ENCODE measurements at regions not wholly inside any gene's neighbourhood (a gene's known extent, or its start where the extent isn't known, plus 50 kb on each side); places are given as distances from the start of the nearest gene placed in this dataset.

DNA sequence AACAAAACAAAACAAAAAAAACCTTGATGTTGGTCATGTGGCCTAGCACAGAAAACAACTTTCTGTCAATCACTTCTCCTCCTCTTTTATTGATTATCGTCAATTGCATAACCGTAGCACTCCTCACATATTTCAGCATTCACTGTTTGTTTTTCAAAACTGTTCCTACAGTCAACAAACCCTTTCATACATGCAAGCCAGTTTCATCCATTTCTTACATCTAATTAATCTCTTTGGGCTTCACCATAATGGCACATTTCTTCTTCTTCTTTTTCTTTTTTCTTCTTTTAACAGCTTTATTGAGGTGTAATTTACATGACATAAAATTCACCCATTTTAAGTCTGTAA is 246.9 kb downstream of the PTTG2 start:
- H3K4me3 ChIP-seq (ENCODE audit: low read depth, low read length) = no peak overlapping the region
- peaks cover 2% of the 10 kb centered on the region for H3K27me3 ChIP-seq (ENCODE audit: insufficient read depth, low read length)
- H3K36me3 ChIP-seq (ENCODE audit: insufficient read depth, low read length) = no peaks in the 10 kb centered on the region
- no peak overlapping the region for H2AFZ ChIP-seq (ENCODE audit: low read length, unreplicated experiment)
- no peak overlapping the region for H3K27ac ChIP-seq (ENCODE audit: low read depth, low read length)
- no peaks in the 10 kb centered on the region for H3K79me2 ChIP-seq (ENCODE audit: control insufficient read depth, insufficient read depth, low read length, unreplicated experiment)
- peaks cover 13% of the 10 kb centered on the region for H3K4me1 ChIP-seq (ENCODE audit: control insufficient read depth, insufficient read depth, low read length, unreplicated experiment)

DNA sequence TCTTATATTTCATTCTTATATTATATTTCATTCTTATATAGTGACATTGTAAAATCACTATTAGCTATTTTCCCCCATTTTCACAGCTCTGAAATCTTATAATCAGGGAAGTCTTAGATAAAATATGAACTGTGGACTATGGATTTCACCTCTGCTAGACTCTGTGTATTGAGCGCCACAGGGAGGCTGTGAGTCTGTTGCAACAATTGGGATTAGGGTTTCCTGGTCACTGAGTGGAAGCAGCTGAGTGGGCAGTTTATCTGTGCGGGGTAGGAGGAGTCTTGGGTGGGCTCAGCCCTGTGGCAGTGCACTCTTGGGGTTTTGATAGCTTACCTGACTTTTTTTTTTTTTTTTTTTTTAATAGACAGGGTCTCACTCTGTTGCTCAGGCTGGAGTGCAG is 249.5 kb downstream of the PTTG2 start:
- Histone ChIP-seq H3K4me1 (ENCODE audit: control insufficient read depth, insufficient read depth, low read length, unreplicated experiment) (peaks cover 13% of the 10 kb centered on the region), H2AFZ (ENCODE audit: low read length, unreplicated experiment) (no peak overlapping the region), H3K27ac (ENCODE audit: low read depth, low read length) (no peak overlapping the region), H3K4me3 (ENCODE audit: low read depth, low read length) (no peak overlapping the region), H3K36me3 (ENCODE audit: insufficient read depth, low read length) (no peaks in the 10 kb centered on the region), H3K79me2 (ENCODE audit: control insufficient read depth, insufficient read depth, low read length, unreplicated experiment) (no peaks in the 10 kb centered on the region), H3K27me3 (ENCODE audit: insufficient read depth, low read length) (no peaks in the 10 kb centered on the region)

DNA sequence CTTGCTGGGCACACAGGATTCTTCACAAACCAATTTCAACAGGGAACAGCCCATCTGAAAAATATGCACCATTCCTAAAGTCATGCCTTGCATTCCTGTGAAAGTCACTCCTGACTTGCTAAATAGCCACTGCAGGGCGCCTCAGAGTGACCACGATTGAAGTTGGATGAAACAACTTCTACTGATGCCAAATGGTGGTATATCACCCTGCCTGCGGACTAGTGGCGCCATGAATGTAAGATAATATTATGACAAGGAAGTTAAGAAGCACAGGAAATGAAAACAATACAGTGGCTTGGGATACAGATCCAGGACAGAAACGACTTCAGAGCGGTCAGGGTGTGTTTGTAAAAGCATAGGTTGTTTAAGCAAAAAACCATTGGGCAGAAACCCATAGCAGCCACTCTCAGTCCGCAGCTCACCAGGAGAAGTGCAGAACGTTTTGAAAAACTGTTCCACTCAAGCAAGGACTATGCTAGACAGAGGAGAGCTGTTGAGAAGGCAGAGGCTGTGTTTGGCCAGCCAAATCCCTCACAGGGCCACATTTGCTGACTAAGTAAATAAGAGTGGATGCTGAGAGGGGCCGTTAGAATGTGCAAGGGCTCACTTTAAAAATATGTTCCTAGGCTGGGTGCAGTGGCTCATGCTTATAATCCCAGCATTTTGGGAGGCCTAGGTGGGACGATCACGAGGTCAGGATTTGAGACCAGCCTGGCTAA is 250.4 kb downstream of the PTTG2 start:
- Histone ChIP-seq H3K27ac (ENCODE audit: low read depth, low read length) (peak overlapping the region; percentile 50), H3K4me3 (ENCODE audit: low read depth, low read length) (no peak overlapping the region), H3K27me3 (ENCODE audit: insufficient read depth, low read length) (no peaks in the 10 kb centered on the region), H3K79me2 (ENCODE audit: control insufficient read depth, insufficient read depth, low read length, unreplicated experiment) (no peaks in the 10 kb centered on the region), H2AFZ (ENCODE audit: low read length, unreplicated experiment) (peak overlapping the region; percentile 32), H3K4me1 (ENCODE audit: control insufficient read depth, insufficient read depth, low read length, unreplicated experiment) (peaks cover 13% of the 10 kb centered on the region), H3K36me3 (ENCODE audit: insufficient read depth, low read length) (no peaks in the 10 kb centered on the region)

DNA sequence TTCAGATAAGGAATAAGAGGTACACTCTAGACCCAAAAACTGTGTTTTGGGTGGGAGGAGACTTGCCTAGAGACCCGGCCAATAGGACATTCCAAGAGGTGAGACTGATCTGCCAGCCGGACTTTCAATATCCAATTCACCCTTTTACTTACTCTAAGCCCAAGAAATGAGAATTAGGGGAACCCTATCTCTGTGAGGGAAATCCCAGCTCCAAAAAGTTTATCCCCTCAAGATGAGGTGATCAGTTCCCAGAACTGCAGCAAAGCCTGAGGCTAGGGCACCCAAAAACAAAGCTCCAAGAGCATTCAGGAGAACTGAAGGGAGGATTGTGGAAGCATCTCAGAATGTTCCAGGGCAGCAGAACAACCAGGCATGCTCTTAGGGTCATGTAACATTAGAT is 251.7 kb downstream of the PTTG2 start:
- Histone ChIP-seq H3K27ac (ENCODE audit: low read depth, low read length) (peak overlapping the region; percentile 50), H3K4me1 (ENCODE audit: control insufficient read depth, insufficient read depth, low read length, unreplicated experiment) (peaks cover 13% of the 10 kb centered on the region), H3K27me3 (ENCODE audit: insufficient read depth, low read length) (no peaks in the 10 kb centered on the region), H3K79me2 (ENCODE audit: control insufficient read depth, insufficient read depth, low read length, unreplicated experiment) (no peaks in the 10 kb centered on the region), H3K36me3 (ENCODE audit: insufficient read depth, low read length) (no peaks in the 10 kb centered on the region), H3K4me3 (ENCODE audit: low read depth, low read length) (no peak overlapping the region), H2AFZ (ENCODE audit: low read length, unreplicated experiment) (no peak overlapping the region)

DNA sequence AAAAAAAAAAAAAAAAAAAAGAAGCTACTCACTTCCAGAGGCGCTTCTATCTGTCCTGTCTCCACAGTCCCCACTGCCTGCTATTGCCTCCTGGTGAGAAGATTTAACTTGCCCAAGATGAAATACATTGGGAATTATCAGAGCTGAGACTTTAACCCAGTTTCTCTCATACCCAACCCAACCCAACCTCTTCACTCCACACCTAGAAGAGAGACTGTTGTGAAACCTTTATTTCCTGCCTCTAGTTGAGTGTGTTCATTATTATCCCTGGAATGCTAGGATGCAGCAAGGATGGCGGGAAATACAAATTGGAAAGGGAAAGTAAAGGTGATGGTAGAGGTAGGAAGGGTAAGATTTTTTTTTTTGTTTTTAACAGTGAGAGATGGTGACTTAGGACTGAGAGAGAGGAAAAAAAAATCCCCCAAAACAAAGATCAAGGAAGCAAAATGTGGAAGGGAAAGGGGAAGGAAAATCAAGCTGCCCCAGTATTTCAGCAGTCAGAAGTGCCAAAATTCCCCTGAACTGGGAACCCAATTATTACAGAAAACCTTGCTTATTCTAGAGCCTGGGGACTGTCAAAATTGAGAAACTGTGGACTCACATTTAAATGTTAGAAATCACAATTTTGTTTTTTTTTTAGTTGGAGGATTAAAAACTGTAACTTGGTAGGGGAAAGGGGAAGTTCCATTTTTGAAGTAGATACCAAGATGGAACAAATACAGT is 253.0 kb downstream of the PTTG2 start:
- H3K4me1 ChIP-seq (ENCODE audit: control insufficient read depth, insufficient read depth, low read length, unreplicated experiment) = peaks cover 13% of the 10 kb centered on the region
- H3K36me3 ChIP-seq (ENCODE audit: insufficient read depth, low read length) = no peaks in the 10 kb centered on the region
- H3K27ac ChIP-seq (ENCODE audit: low read depth, low read length) = no peak overlapping the region
- H3K27me3 ChIP-seq (ENCODE audit: insufficient read depth, low read length) = no peaks in the 10 kb centered on the region
- no peak overlapping the region for H2AFZ ChIP-seq (ENCODE audit: low read length, unreplicated experiment)
- no peak overlapping the region for H3K4me3 ChIP-seq (ENCODE audit: low read depth, low read length)
- no peaks in the 10 kb centered on the region for H3K79me2 ChIP-seq (ENCODE audit: control insufficient read depth, insufficient read depth, low read length, unreplicated experiment)

DNA sequence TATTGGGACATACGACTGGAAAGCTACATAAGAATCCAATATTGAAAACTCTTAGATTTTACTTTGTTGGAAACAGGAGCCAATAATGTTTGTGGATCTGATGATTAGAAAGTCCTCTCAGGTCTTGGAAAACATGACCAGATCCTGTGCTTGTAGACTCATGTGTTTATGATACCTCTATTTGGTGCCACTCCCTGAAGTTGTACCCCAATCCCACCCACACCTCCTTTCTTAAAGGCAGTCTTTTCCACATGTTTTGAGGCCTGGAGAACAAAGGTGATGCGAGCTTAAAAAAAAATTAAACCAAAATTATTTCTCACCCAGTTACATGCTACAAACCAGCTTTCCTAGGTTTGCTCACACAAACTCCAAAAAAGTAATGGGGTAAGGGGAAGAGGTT is 262.7 kb downstream of the PTTG2 start:
- Histone ChIP-seq H3K36me3 (ENCODE audit: insufficient read depth, low read length) (no peaks in the 10 kb centered on the region), H3K4me1 (ENCODE audit: control insufficient read depth, insufficient read depth, low read length, unreplicated experiment) (no peaks in the 10 kb centered on the region), H2AFZ (ENCODE audit: low read length, unreplicated experiment) (no peak overlapping the region), H3K79me2 (ENCODE audit: control insufficient read depth, insufficient read depth, low read length, unreplicated experiment) (no peaks in the 10 kb centered on the region), H3K27ac (ENCODE audit: low read depth, low read length) (no peak overlapping the region), H3K4me3 (ENCODE audit: low read depth, low read length) (no peak overlapping the region), H3K27me3 (ENCODE audit: insufficient read depth, low read length) (no peaks in the 10 kb centered on the region; the same call in 1 of the 2 replicates)

DNA sequence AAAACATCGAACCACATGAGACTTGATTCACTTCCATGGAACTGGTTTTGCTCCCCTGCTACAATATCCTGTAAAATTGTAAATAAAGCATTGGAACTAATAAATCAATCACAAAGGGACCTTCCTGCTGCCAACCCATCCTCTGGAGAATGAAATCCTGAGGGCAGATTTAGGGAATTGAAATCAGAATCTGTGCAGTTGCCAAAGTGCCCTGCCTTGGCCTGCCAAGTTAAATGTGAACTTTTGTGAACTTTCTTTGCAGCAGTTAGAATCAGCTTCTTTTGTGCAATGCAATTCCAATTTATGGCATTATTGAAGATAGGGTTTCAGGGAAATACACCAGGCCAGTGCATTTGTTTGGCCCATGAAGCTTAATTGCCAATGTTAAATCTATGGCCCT is 263.1 kb downstream of the PTTG2 start:
- no peaks in the 10 kb centered on the region for H3K79me2 ChIP-seq (ENCODE audit: control insufficient read depth, insufficient read depth, low read length, unreplicated experiment)
- no peak overlapping the region for H3K27ac ChIP-seq (ENCODE audit: low read depth, low read length)
- no peak overlapping the region for H3K4me3 ChIP-seq (ENCODE audit: low read depth, low read length)
- H3K27me3 ChIP-seq (ENCODE audit: insufficient read depth, low read length) = no peaks in the 10 kb centered on the region; the same call in 1 of the 2 replicates
- H2AFZ ChIP-seq (ENCODE audit: low read length, unreplicated experiment) = no peak overlapping the region
- H3K36me3 ChIP-seq (ENCODE audit: insufficient read depth, low read length) = no peaks in the 10 kb centered on the region
- no peaks in the 10 kb centered on the region for H3K4me1 ChIP-seq (ENCODE audit: control insufficient read depth, insufficient read depth, low read length, unreplicated experiment)

DNA sequence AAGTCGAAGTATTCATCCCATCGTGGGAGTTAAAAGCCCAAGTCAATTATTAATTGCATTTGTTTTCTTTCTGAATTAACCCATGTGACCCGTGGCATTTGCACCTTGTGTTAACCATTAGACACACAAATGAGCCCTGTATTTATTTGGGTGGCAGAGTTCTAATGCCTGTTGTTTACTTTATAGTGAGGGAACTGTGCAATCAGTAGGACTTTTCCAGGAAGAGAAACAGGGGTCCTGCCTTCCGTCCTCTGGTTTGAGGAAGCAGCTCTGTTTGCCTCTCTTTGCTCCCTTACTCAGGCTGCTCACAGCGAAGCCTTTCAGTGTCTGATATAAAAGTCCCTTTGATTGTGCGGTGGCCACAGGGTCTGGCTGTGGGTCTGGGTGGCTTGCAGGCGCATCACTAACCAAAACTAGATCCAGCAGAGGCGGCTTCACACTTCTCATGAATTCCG is 263.6 kb downstream of the PTTG2 start:
- Histone ChIP-seq H3K4me3 (ENCODE audit: low read depth, low read length) (no peak overlapping the region), H3K36me3 (ENCODE audit: insufficient read depth, low read length) (no peaks in the 10 kb centered on the region), H3K27ac (ENCODE audit: low read depth, low read length) (no peak overlapping the region), H3K27me3 (ENCODE audit: insufficient read depth, low read length) (no peaks in the 10 kb centered on the region; the same call in 1 of the 2 replicates), H2AFZ (ENCODE audit: low read length, unreplicated experiment) (no peak overlapping the region), H3K4me1 (ENCODE audit: control insufficient read depth, insufficient read depth, low read length, unreplicated experiment) (no peaks in the 10 kb centered on the region), H3K79me2 (ENCODE audit: control insufficient read depth, insufficient read depth, low read length, unreplicated experiment) (no peaks in the 10 kb centered on the region)

DNA sequence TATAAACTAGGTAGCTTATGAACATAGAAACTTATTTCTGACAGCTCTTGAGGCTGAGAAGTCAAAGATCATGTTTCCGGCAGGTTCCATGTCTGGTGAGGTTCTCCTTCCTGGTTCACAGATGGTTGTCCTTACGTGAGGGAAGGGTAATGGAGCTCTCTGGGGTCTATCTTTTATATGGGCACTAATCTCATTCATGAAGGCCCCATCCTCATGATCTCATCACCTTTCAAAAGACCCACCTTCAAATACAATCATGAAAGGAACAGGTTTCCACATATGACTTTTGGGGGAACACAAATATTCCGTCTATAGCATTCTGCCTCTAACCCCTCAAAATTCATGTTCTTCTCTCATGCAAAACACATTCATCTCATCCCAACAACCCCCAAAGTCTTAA is 264.7 kb downstream of the PTTG2 start:
- no peaks in the 10 kb centered on the region for H3K4me1 ChIP-seq (ENCODE audit: control insufficient read depth, insufficient read depth, low read length, unreplicated experiment)
- H2AFZ ChIP-seq (ENCODE audit: low read length, unreplicated experiment) = no peak overlapping the region
- H3K4me3 ChIP-seq (ENCODE audit: low read depth, low read length) = no peak overlapping the region
- H3K79me2 ChIP-seq (ENCODE audit: control insufficient read depth, insufficient read depth, low read length, unreplicated experiment) = no peaks in the 10 kb centered on the region
- H3K36me3 ChIP-seq (ENCODE audit: insufficient read depth, low read length) = no peaks in the 10 kb centered on the region
- no peaks in the 10 kb centered on the region; the same call in 1 of the 2 replicates for H3K27me3 ChIP-seq (ENCODE audit: insufficient read depth, low read length)
- H3K27ac ChIP-seq (ENCODE audit: low read depth, low read length) = no peak overlapping the region

DNA sequence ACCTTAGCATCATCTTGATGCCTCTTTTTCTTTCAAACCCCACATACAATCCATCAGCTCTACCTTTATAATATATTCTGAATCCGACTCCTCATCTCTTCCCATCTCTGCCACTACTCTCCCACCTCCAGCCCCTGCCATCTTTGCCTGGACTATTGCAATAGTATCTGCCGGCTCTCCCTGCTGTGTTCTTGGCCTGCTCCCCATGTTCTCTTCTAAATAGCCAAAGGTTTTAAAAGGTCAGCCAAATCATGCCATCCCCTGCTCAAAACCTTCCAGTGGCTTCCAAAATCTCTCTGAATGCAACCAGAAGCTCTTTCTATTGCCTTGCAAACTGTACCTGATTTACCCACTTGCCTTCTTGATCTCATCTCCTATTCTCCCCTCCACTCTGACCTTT is 266.0 kb downstream of the PTTG2 start:
- no peak overlapping the region for H3K4me3 ChIP-seq (ENCODE audit: low read depth, low read length)

More for the DNA sequence above, 266.0 kb downstream of the PTTG2 start:
- Histone ChIP-seq H3K27ac (ENCODE audit: low read depth, low read length) (no peak overlapping the region), H3K79me2 (ENCODE audit: control insufficient read depth, insufficient read depth, low read length, unreplicated experiment) (no peaks in the 10 kb centered on the region), H2AFZ (ENCODE audit: low read length, unreplicated experiment) (no peak overlapping the region), H3K4me1 (ENCODE audit: control insufficient read depth, insufficient read depth, low read length, unreplicated experiment) (no peaks in the 10 kb centered on the region), H3K36me3 (ENCODE audit: insufficient read depth, low read length) (no peaks in the 10 kb centered on the region), H3K27me3 (ENCODE audit: insufficient read depth, low read length) (no peaks in the 10 kb centered on the region; the same call in 1 of the 2 replicates)

All from ACC112 (cell line).